ENCODE measurements at regions not wholly inside any gene's neighbourhood (a gene's known extent, or its start where the extent isn't known, plus 50 kb on each side); places are given as distances from the start of the nearest gene placed in this dataset.

DNA sequence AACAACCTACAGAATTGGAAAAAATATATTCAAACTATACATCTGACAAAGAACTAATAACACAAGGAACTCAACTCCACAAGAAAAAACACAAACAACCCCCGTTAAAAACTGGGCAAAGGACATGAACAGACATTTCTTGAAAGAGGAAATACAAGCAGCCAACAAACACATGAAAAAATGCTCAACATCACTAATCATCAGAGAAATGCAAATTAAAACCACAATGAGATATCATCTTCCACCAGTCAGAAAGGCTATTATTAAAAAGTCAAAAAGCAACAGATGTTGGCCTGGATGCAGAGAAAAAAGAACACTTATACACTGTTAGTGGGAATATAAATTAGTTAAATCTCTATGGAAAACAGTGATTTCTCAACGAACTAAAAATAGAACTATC lies 82.6 kb upstream of the CCDC91 start:
- TF ChIP-seq, protein P1, sequence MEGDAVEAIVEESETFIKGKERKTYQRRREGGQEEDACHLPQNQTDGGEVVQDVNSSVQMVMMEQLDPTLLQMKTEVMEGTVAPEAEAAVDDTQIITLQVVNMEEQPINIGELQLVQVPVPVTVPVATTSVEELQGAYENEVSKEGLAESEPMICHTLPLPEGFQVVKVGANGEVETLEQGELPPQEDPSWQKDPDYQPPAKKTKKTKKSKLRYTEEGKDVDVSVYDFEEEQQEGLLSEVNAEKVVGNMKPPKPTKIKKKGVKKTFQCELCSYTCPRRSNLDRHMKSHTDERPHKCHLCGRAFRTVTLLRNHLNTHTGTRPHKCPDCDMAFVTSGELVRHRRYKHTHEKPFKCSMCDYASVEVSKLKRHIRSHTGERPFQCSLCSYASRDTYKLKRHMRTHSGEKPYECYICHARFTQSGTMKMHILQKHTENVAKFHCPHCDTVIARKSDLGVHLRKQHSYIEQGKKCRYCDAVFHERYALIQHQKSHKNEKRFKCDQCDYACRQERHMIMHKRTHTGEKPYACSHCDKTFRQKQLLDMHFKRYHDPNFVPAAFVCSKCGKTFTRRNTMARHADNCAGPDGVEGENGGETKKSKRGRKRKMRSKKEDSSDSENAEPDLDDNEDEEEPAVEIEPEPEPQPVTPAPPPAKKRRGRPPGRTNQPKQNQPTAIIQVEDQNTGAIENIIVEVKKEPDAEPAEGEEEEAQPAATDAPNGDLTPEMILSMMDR (IDR thresholded peaks at IDR 0.05; ENCODE audit: poor library complexity, severe bottlenecking): no peak
- TF ChIP-seq EZH2 (IDR thresholded peaks at IDR 0.05; ENCODE audit: borderline replicate concordance, insufficient read depth, low read length, poor library complexity, severe bottlenecking) (no peak), RAD21 (conservative IDR thresholded peaks at IDR 0.05) (no peak), SMC3 (conservative IDR thresholded peaks at IDR 0.05; ENCODE audit: poor library complexity) (no peak)
- TF ChIP-seq, protein P2, sequence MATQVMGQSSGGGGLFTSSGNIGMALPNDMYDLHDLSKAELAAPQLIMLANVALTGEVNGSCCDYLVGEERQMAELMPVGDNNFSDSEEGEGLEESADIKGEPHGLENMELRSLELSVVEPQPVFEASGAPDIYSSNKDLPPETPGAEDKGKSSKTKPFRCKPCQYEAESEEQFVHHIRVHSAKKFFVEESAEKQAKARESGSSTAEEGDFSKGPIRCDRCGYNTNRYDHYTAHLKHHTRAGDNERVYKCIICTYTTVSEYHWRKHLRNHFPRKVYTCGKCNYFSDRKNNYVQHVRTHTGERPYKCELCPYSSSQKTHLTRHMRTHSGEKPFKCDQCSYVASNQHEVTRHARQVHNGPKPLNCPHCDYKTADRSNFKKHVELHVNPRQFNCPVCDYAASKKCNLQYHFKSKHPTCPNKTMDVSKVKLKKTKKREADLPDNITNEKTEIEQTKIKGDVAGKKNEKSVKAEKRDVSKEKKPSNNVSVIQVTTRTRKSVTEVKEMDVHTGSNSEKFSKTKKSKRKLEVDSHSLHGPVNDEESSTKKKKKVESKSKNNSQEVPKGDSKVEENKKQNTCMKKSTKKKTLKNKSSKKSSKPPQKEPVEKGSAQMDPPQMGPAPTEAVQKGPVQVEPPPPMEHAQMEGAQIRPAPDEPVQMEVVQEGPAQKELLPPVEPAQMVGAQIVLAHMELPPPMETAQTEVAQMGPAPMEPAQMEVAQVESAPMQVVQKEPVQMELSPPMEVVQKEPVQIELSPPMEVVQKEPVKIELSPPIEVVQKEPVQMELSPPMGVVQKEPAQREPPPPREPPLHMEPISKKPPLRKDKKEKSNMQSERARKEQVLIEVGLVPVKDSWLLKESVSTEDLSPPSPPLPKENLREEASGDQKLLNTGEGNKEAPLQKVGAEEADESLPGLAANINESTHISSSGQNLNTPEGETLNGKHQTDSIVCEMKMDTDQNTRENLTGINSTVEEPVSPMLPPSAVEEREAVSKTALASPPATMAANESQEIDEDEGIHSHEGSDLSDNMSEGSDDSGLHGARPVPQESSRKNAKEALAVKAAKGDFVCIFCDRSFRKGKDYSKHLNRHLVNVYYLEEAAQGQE (IDR thresholded peaks at IDR 0.05; ENCODE audit: borderline replicate concordance): no peak

Data from neural cell (in vitro differentiated cells).